ENCODE measurements at regions not wholly inside any gene's neighbourhood (a gene's known extent, or its start where the extent isn't known, plus 50 kb on each side); places are given as distances from the start of the nearest gene placed in this dataset.
A peak's percentile ranks its signal among the peaks of the same experiment; 100 is the strongest.

DNA sequence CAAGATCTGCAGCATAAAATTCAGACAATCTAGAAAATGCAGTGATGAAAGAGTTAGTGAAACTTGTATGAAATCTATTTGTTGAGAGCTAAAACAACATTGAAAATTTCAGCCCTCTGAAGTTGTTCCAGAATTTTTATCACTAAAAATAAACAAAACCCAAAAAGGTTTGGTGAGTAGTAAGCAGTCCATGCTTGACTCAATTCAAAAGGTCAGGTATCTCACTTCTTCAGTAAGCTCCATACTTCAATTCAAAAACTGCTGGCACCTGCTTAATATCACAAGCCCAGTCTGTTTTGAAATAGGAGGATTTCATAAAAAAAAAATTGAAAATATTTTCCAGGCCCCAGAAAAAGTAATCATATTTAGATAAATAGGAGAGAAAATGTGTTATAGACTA is 894.4 kb downstream of the SLITRK5 start:
- DNase-seq, result no peak
- intact Hi-C loops (cut with DNase I), result no loop called here
- TF ChIP-seq, protein P1, sequence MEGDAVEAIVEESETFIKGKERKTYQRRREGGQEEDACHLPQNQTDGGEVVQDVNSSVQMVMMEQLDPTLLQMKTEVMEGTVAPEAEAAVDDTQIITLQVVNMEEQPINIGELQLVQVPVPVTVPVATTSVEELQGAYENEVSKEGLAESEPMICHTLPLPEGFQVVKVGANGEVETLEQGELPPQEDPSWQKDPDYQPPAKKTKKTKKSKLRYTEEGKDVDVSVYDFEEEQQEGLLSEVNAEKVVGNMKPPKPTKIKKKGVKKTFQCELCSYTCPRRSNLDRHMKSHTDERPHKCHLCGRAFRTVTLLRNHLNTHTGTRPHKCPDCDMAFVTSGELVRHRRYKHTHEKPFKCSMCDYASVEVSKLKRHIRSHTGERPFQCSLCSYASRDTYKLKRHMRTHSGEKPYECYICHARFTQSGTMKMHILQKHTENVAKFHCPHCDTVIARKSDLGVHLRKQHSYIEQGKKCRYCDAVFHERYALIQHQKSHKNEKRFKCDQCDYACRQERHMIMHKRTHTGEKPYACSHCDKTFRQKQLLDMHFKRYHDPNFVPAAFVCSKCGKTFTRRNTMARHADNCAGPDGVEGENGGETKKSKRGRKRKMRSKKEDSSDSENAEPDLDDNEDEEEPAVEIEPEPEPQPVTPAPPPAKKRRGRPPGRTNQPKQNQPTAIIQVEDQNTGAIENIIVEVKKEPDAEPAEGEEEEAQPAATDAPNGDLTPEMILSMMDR (IDR thresholded peaks at IDR 0.05), result no peak
- TF ChIP-seq POLR2A (IDR thresholded peaks at IDR 0.05) (no peak), POLR2AphosphoS5 (IDR thresholded peaks at IDR 0.05) (no peak), EP300 (IDR thresholded peaks at IDR 0.05) (no peak)

DNA sequence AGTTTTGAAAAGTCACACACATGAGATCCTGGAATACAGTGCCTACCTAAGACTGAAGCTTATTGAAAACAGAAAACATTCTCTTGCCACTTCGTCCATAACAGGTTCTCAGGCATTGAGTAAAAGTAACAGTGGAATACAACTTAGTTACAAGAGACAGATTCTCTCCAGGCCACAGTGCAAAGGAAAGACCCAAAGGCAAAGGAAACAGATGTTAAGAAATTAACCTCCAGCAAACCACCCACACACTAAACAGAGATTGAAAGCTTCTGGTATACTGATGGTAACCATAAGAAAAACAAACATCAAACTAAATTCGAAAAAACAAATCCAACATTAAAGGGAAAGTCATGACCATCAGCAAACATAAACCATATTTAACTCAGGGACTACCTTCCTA is 914.7 kb downstream of the SLITRK5 start:
- Histone ChIP-seq H3K4me1 (no peaks in the 10 kb centered on the region), H3K4me3 (no peak overlapping the region), H3K27ac (no peak overlapping the region), H3K27me3 (no peaks in the 10 kb centered on the region), H3K9me3 (no peaks in the 10 kb centered on the region), H3K36me3 (no peaks in the 10 kb centered on the region)
- intact Hi-C loops (cut with DNase I), result no loop called here
- WGBS, 2 donors, result 38 to 55% methylated on average over 2 of the region's 2 CpGs
- no peak for DNase-seq
- no peak for TF ChIP-seq EP300 (IDR thresholded peaks at IDR 0.05)
- TF ChIP-seq POLR2AphosphoS5 (IDR thresholded peaks at IDR 0.05), result no peak
- TF ChIP-seq POLR2A (IDR thresholded peaks at IDR 0.05), result no peak
- TF ChIP-seq, protein P1 (IDR thresholded peaks at IDR 0.05), result no peak

More for the DNA sequence above, 894.4 kb downstream of the SLITRK5 start:
- H3K9me3 ChIP-seq, result no peaks in the 10 kb centered on the region
- H3K4me1 ChIP-seq, result no peaks in the 10 kb centered on the region
- no peak overlapping the region for H3K27ac ChIP-seq
- no peak overlapping the region for H3K4me3 ChIP-seq
- H3K27me3 ChIP-seq, result no peaks in the 10 kb centered on the region
- no peaks in the 10 kb centered on the region for H3K36me3 ChIP-seq

DNA sequence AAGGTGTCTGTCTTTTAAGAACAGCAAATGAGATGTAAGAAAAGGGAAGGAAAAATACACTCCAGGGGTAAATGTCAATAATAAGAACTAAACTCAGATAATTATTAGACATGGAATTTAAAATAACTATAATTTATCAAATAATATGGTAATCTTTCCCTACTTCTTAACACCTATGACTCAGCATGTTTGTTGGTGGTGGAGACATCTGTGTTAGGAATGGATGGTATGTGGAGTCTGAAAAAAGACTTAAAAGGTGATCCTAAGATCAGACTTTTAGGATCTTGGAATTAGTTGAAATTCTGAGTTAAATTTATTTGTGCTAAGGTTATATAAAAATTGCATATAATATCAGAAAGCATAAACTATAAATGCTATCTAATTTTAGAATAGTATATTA is 915.1 kb downstream of the SLITRK5 start:
- intact Hi-C loops (cut with DNase I), result no loop called here
- DNase-seq, result no peak
- no peak overlapping the region for H3K27ac ChIP-seq
- peaks cover 0 to under 1% (median 0%) of the 10 kb centered on the region in 4 donors for H3K9me3 ChIP-seq
- H3K27me3 ChIP-seq, result no peaks in the 10 kb centered on the region
- H3K36me3 ChIP-seq, result no peaks in the 10 kb centered on the region
- H3K4me1 ChIP-seq, result no peaks in the 10 kb centered on the region
- H3K4me3 ChIP-seq, result no peak overlapping the region
- no peak for TF ChIP-seq POLR2A (IDR thresholded peaks at IDR 0.05)

DNA sequence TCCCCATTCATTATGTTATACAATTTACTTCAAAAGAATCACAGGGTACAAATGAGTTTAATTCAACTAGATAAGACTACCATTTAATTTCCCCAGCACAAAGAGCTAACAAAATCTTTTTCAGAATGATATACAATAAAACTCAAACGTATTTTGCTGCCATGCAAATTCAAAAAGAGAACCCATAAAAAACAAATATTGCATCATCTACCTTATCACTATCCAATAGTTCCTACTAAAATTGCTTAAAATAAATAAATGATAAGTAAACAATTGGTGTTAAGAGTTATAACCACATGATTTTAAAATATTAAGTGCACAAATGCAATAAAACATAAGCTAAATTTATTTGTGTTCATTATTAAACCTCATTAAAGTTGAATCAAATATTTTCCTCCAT is 919.4 kb downstream of the SLITRK5 start:
- H3K27me3 ChIP-seq, result no peaks in the 10 kb centered on the region
- WGBS, 2 donors, result 14 to 42% methylated on average over 1 of the region's 1 CpG
- H3K9me3 ChIP-seq, result peaks cover 0 to 5% (median 3%) of the 10 kb centered on the region in 4 donors
- intact Hi-C loops (cut with DNase I), result no loop called here
- H3K4me3 ChIP-seq, result no peak overlapping the region
- H3K27ac ChIP-seq, result no peak overlapping the region
- H3K4me1 ChIP-seq, result no peaks in the 10 kb centered on the region
- no peak for DNase-seq
- TF ChIP-seq EP300 (IDR thresholded peaks at IDR 0.05) (no peak), POLR2AphosphoS5 (IDR thresholded peaks at IDR 0.05) (no peak), POLR2A (IDR thresholded peaks at IDR 0.05) (no peak)
- TF ChIP-seq, protein P1 (IDR thresholded peaks at IDR 0.05), result no peak
- no peaks in the 10 kb centered on the region for H3K36me3 ChIP-seq

DNA sequence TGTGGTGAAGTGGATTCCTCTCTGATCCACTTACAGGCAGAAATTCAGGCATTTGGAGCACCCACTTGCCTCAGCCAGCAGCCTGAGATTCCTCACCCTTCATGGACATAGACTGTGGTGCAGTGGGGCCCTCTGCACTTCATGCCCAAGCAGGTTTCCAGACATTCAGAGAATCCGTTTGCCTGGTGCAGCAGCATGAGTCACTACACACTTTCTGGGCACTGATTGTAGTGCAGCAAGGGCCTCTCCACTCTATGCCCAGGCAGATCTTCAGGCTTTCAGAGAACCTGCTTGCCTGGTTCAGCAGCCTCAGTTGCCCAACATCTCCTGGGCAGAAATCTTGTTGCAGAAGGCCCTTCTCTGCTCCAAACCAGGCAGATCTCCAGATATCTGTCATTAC is 920.9 kb downstream of the SLITRK5 start:
- Histone ChIP-seq H3K4me3 (no peak overlapping the region), H3K36me3 (no peaks in the 10 kb centered on the region), H3K9me3 (peaks cover 0 to 5% (median 3%) of the 10 kb centered on the region in 4 donors), H3K27ac (no peak overlapping the region), H3K27me3 (no peaks in the 10 kb centered on the region), H3K4me1 (no peaks in the 10 kb centered on the region)
- 90 to 94% methylated on average over 1 of the region's 1 CpG for WGBS, 2 donors
- intact Hi-C loops (cut with DNase I), result no loop called here
- DNase-seq, result peak; percentile 36
- no peak for TF ChIP-seq EP300 (IDR thresholded peaks at IDR 0.05)
- no peak for TF ChIP-seq POLR2A (IDR thresholded peaks at IDR 0.05)
- TF ChIP-seq POLR2AphosphoS5 (IDR thresholded peaks at IDR 0.05), result no peak
- TF ChIP-seq, protein P1 (IDR thresholded peaks at IDR 0.05), result no peak

Data from sigmoid colon (tissue), 6 donors.